ENCODE measurements at regions not wholly inside any gene's neighbourhood (a gene's known extent, or its start where the extent isn't known, plus 50 kb on each side); places are given as distances from the start of the nearest gene placed in this dataset.

GRCh38 chr6:147869201-147869600 is 360.7 kb downstream of the SAMD5 start:
- DNase-seq (ENCODE audit: low read depth), result no peak
- no peak for TF ChIP-seq CTCF (IDR thresholded peaks at IDR 0.05; ENCODE audit: low read depth, low read length, missing control alignments)
- H3K4me3 ChIP-seq (ENCODE audit: low read depth, low read length), result no peak overlapping the region

- no peak for TF ChIP-seq CTCF (IDR thresholded peaks at IDR 0.05; ENCODE audit: low read depth, low read length, missing control alignments)
- H3K4me3 ChIP-seq (ENCODE audit: low read depth, low read length), result no peak overlapping the region
- no peak for DNase-seq (ENCODE audit: low read depth)
Observed at GRCh38 chr6:147869869-147870268, 361.4 kb downstream of the SAMD5 start.

GRCh38 chr6:147870506-147871110 is 362.1 kb downstream of the SAMD5 start:
- DNase-seq (ENCODE audit: low read depth), result no peak
- no peak for TF ChIP-seq CTCF (IDR thresholded peaks at IDR 0.05; ENCODE audit: low read depth, low read length, missing control alignments)
- H3K4me3 ChIP-seq (ENCODE audit: low read depth, low read length), result no peak overlapping the region

GRCh38 chr6:147872002-147872401 is 363.5 kb downstream of the SAMD5 start:
- no peak overlapping the region for H3K4me3 ChIP-seq (ENCODE audit: low read depth, low read length)
- no peak for TF ChIP-seq CTCF (IDR thresholded peaks at IDR 0.05; ENCODE audit: low read depth, low read length, missing control alignments)
- DNase-seq (ENCODE audit: low read depth), result no peak

GRCh38 chr6:147873816-147874215 is 365.3 kb downstream of the SAMD5 start:
- DNase-seq (ENCODE audit: low read depth), result no peak
- no peak for TF ChIP-seq CTCF (IDR thresholded peaks at IDR 0.05; ENCODE audit: low read depth, low read length, missing control alignments)
- no peak overlapping the region for H3K4me3 ChIP-seq (ENCODE audit: low read depth, low read length)

GRCh38 chr6:147874322-147874721 is 365.8 kb downstream of the SAMD5 start:
- no peak for TF ChIP-seq CTCF (IDR thresholded peaks at IDR 0.05; ENCODE audit: low read depth, low read length, missing control alignments)
- no peak overlapping the region for H3K4me3 ChIP-seq (ENCODE audit: low read depth, low read length)
- DNase-seq (ENCODE audit: low read depth), result no peak

- no peak for DNase-seq (ENCODE audit: low read depth)
- TF ChIP-seq CTCF (IDR thresholded peaks at IDR 0.05; ENCODE audit: low read depth, low read length, missing control alignments), result no peak
- no peak overlapping the region for H3K4me3 ChIP-seq (ENCODE audit: low read depth, low read length)
Observed at GRCh38 chr6:147879031-147879580, 370.6 kb downstream of the SAMD5 start.

Measured in GM12864 (cell line).